ENCODE measurements at regions not wholly inside any gene's neighbourhood (a gene's known extent, or its start where the extent isn't known, plus 50 kb on each side); places are given as distances from the start of the nearest gene placed in this dataset.

- no peak for TF ChIP-seq POLR2A (IDR thresholded peaks at IDR 0.05)
- TF ChIP-seq CTCF (IDR thresholded peaks at IDR 0.05): no peak
- no peak for TF ChIP-seq EP300 (IDR thresholded peaks at IDR 0.05; ENCODE audit: low read depth)
These were observed 95.7 kb upstream of the IRS2 start for GRCh38 chr13:109881961-109882558.

Data from transverse colon (tissue), 3 donors.